Lower leg skin (tissue), 4 donors: ENCODE measurements at regions not wholly inside any gene's neighbourhood (a gene's known extent, or its start where the extent isn't known, plus 50 kb on each side); places are given as distances from the start of the nearest gene placed in this dataset.
"Not testable (repeated sequence)": the region's sequence is repeated elsewhere in the genome, so short reads cannot be mapped to it uniquely, and the experiment has no call there.

Experiments used
- DNase-seq, 2 donors: peaks; one replicate each; pipeline ENCODE4 v3.0.0-alpha.2; 2019; ENCODE audit warnings: low spot score in 2 of 2
- H3K4me3 ChIP-seq: fragments of 200-600 bp; sonication (generic); 2 replicates; pipeline ENCODE4 v1.5.1; 2017; ENCODE audit warnings: mild to moderate bottlenecking, low read depth; ENCODE audit not compliant: poor library complexity, severe bottlenecking
- CTCF ChIP-seq, 3 donors: fragments of 450-650 bp; IDR thresholded peaks; one replicate each; pipeline ENCODE4 v1.5.1; 2016; ENCODE audit warnings: antibody characterized with exemption in 3 of 3, mild to moderate bottlenecking in 3 of 3, moderate library complexity in 2 of 3
- POLR2A ChIP-seq, 2 donors: fragments of 450-650 bp; IDR thresholded peaks; one replicate each; pipeline ENCODE4 v1.6.1; 2016 to 2017; ENCODE audit warnings: antibody characterized with exemption in 2 of 2, mild to moderate bottlenecking in 1 of 2, moderate library complexity in 1 of 2
- WGBS, 2 donors: methylation state at CpG; one replicate each; pipeline ENCODE4 v1.1.5; 2018; 5-methylcytosine and 5-hydroxymethylcytosine counted together
- intact Hi-C: fragments of 100-400 bp; cut with DNase I; formaldehyde crosslinking; loops from one replicate; pipeline ENCODE4 v1.15.0; 2023; ENCODE audit warnings: low total_unique reads

GRCh38 chr13:19123502-19123901, 58.1 kb downstream of the TUBA3C start:
- TF ChIP-seq POLR2A (IDR thresholded peaks at IDR 0.05), result no peak
- intact Hi-C loops, result no loop called here
- DNase-seq, result no peak
- H3K4me3 ChIP-seq, result no peak overlapping the region
- 68 to 81% methylated on average over 1 of the region's 1 CpG for WGBS, 2 donors

DNA sequence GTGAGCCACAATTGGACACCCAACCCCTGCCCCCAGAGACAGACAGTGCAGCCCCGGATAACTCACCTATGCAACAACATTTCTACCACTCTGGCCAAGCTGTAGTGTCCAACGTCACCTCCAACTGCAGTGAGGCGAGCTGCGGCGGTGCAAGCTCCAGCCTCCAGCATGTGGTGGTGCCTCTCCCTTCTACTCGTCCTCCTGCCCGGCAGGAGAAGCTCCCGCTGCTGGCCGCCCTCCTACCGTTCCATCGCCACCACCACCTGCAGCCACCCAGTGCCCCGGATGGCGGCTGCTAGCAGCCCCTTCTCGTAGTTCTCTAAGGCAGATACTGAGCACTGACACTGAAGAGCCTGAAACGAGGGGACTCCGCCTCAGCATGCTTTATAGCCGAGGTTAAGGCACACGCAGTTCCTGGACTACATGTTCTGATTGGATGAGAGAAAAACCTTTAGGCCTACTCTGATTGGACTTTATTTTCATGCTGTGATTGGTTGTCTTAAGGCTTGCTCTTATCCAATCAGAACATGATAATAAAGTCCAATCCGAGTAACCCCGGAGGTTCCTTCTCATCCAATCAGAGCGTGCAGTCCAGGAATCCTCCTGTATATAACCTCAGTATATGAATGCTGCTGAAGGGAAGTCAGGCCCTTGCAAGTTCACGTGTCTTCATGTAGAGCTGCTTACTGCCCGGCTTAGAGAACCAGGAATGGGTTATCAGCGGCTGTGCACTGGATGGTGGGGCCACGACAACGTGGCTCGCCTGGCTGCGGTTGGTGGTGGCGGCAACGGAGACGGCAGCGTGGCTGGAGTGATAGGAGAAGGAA, 63.5 kb downstream of the TUBA3C start:
- WGBS, 2 donors, result 88 to 90% methylated on average over 32 of the region's 32 CpGs
- intact Hi-C loops, result no loop called here
- TF ChIP-seq POLR2A (IDR thresholded peaks at IDR 0.05), result no peak
- no peak for TF ChIP-seq CTCF (IDR thresholded peaks at IDR 0.05)
- no peak overlapping the region for H3K4me3 ChIP-seq
- DNase-seq, result no peak

DNA sequence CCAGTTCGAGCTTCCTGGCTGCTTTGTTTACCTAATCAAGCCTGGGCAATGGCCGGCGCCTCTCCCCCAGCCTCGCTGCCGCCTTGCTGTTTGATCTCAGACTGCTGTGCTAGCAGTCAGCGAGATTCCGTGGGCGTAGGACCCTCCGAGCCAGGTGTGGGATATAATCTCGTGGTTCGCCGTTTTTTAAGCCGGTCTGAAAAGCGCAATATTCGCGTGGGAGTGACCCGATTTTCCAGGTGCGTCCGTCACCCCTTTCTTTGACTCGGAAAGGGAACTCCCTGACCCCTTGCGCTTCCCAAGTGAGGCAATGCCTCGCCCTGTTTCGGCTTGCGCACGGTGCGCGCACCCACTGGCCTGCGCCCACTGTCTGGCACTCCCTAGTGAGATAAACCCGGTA, 72.4 kb downstream of the TUBA3C start:
- intact Hi-C loops, DNase-seq, H3K4me3 ChIP-seq: not testable (repeated sequence)
- 62 to 63% methylated on average over 27 to 28 of the region's 29 CpGs for WGBS, 2 donors

DNA sequence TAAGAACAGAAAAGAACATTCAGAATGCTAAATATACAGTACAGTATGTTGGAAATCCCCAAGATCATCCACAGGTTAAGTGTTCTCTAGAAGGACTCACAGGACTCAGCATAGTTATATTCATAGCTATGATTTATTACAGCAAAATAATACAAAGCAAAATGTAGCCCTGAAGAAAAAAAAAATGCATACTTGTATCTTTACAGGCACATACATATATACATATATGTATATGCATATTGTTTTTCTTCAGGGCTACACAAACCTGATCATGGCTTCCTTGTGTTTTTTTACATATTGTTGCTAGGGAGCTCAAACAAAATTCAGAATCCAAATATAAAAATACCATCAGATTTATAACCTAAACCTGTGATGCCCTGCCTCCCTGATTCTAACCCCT, 78.5 kb downstream of the TUBA3C start:
- no peak for DNase-seq
- no peak overlapping the region for H3K4me3 ChIP-seq
- intact Hi-C loops, result no loop called here
- TF ChIP-seq CTCF (IDR thresholded peaks at IDR 0.05) (no peak), POLR2A (IDR thresholded peaks at IDR 0.05) (no peak)

GRCh38 chr13:19093369-19093768, 88.3 kb downstream of the TUBA3C start:
- TF ChIP-seq CTCF (IDR thresholded peaks at IDR 0.05) (no peak), POLR2A (IDR thresholded peaks at IDR 0.05) (no peak)
- 30 to 51% methylated on average over 1 of the region's 1 CpG for WGBS, 2 donors
- no peak overlapping the region for H3K4me3 ChIP-seq
- DNase-seq, result no peak
- intact Hi-C loops, result no loop called here

- H3K4me3 ChIP-seq, result no peak overlapping the region
- WGBS, 2 donors, result 93 to 95% methylated on average over 17 of the region's 17 CpGs
- TF ChIP-seq POLR2A (IDR thresholded peaks at IDR 0.05) (no peak), CTCF (IDR thresholded peaks at IDR 0.05) (no peak)
- intact Hi-C loops, result no loop called here
- no peak for DNase-seq
Observed at GRCh38 chr13:19090495-19090894, 91.1 kb downstream of the TUBA3C start.

DNA sequence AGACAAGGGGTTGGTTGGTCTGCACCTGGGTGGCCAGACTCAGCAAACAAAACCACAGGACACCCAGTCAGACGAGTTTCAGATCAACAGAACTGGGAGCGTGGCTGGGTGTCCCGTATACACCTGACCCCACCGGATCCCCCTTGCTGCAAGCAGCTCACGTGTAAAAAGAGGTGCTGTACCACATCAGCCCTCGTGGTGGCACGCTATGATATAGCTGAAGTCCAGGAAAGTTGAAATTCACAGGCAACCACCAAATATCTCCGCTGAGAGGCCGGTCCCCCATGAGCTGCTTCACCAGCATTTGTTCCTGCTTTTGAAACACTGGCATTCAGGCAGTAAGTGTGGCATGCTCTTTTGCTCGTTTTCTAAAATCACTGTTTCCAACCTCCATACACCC, 92.3 kb downstream of the TUBA3C start:
- DNase-seq, result no peak
- TF ChIP-seq POLR2A (IDR thresholded peaks at IDR 0.05) (no peak), CTCF (IDR thresholded peaks at IDR 0.05) (no peak)
- H3K4me3 ChIP-seq, result no peak overlapping the region
- WGBS, 2 donors, result 64 to 67% methylated on average over 10 of the region's 10 CpGs
- intact Hi-C loops, result no loop called here
